ENCODE measurements at regions not wholly inside any gene's neighbourhood (a gene's known extent, or its start where the extent isn't known, plus 50 kb on each side); places are given as distances from the start of the nearest gene placed in this dataset.

DNA sequence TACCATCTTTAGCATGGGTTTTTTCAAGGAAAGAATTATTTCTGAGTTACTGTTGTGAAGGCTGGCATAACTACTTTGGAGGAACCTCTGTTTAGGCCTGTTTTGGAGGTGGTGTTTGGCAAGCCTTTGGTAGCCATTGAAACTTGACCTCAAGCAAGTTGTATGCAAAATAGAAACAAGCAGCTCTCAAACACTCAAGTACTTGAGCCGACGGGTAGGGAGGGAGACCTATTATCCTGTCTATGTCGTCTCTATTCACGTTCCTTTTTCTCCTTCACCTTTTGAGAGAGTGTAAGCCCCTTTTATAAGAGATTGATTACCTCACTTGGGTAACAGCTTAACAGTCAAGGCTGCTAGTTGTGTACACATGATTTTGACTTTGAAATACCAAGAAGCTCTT is 878.3 kb upstream of the CXADR start:
- peak; percentile 97 for ATAC-seq
- Mint-ChIP-seq H3K4me1 (peaks cover 34% of the 10 kb centered on the region), H3K27ac (peak overlapping the region; percentile 46; the same call in 1 of the 2 replicates), H3K4me3 (no peak overlapping the region), H3K9me3 (no peaks in the 10 kb centered on the region), H3K36me3 (ENCODE audit: low read depth) (no peaks in the 10 kb centered on the region), H3K27me3 (ENCODE audit: insufficient read depth, low read depth, poor library complexity) (no peaks in the 10 kb centered on the region)
- Histone ChIP-seq H4K20me1 (replicated peaks; ENCODE audit: insufficient read depth) (no peaks in the 10 kb centered on the region), H3F3A (replicated peaks; ENCODE audit: low read depth) (no peaks in the 10 kb centered on the region), H3K79me2 (replicated peaks; ENCODE audit: insufficient read depth) (no peaks in the 10 kb centered on the region), H3K27me3 (ENCODE audit: insufficient read depth) (no peaks in the 10 kb centered on the region), H2AFZ (0 out of 2 replicates have a peak overlapping the region, but pooled peaks have one; percentile 2), H3K4me2 (peak overlapping the region; percentile 24; the same call in 1 of the 2 replicates), H3K9me2 (ENCODE audit: insufficient read depth) (no peaks in the 10 kb centered on the region), H3K4me3 (no peak overlapping the region), H3K27ac (ENCODE audit: low read depth) (no peak overlapping the region), H3K36me3 (ENCODE audit: insufficient read depth) (no peaks in the 10 kb centered on the region), H3K4me1 (ENCODE audit: insufficient read depth) (peaks cover 14% of the 10 kb centered on the region)
- DNase-seq (ENCODE audit: low spot score), result peak; percentile 75
- no peak for TF ChIP-seq JUNB (IDR thresholded peaks at IDR 0.05; ENCODE audit: unreplicated experiment)
- no peak for TF ChIP-seq STAT1 (IDR thresholded peaks at IDR 0.05; ENCODE audit: unreplicated experiment)
- TF ChIP-seq ZNF331 (CRISPR knock-in tag; IDR thresholded peaks at IDR 0.05; ENCODE audit: low read depth), result no peak
- TF ChIP-seq EZH2phosphoT487 (IDR thresholded peaks at IDR 0.05; ENCODE audit: unreplicated experiment), result no peak
- TF ChIP-seq ZNF114 (CRISPR knock-in tag; IDR thresholded peaks at IDR 0.05), result no peak
- TF ChIP-seq EZH2 (IDR thresholded peaks at IDR 0.05; ENCODE audit: low read depth, unreplicated experiment), result no peak
- TF ChIP-seq NANOG (IDR thresholded peaks at IDR 0.05; ENCODE audit: borderline replicate concordance), result no peak
- TF ChIP-seq REST (IDR thresholded peaks at IDR 0.05; ENCODE audit: unreplicated experiment), result no peak
- TF ChIP-seq, protein P1, sequence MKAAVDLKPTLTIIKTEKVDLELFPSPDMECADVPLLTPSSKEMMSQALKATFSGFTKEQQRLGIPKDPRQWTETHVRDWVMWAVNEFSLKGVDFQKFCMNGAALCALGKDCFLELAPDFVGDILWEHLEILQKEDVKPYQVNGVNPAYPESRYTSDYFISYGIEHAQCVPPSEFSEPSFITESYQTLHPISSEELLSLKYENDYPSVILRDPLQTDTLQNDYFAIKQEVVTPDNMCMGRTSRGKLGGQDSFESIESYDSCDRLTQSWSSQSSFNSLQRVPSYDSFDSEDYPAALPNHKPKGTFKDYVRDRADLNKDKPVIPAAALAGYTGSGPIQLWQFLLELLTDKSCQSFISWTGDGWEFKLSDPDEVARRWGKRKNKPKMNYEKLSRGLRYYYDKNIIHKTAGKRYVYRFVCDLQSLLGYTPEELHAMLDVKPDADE (IDR thresholded peaks at IDR 0.05), result no peak
- TF ChIP-seq, protein P2, sequence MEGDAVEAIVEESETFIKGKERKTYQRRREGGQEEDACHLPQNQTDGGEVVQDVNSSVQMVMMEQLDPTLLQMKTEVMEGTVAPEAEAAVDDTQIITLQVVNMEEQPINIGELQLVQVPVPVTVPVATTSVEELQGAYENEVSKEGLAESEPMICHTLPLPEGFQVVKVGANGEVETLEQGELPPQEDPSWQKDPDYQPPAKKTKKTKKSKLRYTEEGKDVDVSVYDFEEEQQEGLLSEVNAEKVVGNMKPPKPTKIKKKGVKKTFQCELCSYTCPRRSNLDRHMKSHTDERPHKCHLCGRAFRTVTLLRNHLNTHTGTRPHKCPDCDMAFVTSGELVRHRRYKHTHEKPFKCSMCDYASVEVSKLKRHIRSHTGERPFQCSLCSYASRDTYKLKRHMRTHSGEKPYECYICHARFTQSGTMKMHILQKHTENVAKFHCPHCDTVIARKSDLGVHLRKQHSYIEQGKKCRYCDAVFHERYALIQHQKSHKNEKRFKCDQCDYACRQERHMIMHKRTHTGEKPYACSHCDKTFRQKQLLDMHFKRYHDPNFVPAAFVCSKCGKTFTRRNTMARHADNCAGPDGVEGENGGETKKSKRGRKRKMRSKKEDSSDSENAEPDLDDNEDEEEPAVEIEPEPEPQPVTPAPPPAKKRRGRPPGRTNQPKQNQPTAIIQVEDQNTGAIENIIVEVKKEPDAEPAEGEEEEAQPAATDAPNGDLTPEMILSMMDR (conservative IDR thresholded peaks at IDR 0.05; ENCODE audit: low read depth in 2 of 2), result no peak
- TF ChIP-seq POLR2AphosphoS5 (IDR thresholded peaks at IDR 0.05; ENCODE audit: low read depth), result no peak
- no peak for TF ChIP-seq CREB1 (CRISPR knock-in tag; IDR thresholded peaks at IDR 0.05; ENCODE audit: low read depth)
- TF ChIP-seq, protein P3, sequence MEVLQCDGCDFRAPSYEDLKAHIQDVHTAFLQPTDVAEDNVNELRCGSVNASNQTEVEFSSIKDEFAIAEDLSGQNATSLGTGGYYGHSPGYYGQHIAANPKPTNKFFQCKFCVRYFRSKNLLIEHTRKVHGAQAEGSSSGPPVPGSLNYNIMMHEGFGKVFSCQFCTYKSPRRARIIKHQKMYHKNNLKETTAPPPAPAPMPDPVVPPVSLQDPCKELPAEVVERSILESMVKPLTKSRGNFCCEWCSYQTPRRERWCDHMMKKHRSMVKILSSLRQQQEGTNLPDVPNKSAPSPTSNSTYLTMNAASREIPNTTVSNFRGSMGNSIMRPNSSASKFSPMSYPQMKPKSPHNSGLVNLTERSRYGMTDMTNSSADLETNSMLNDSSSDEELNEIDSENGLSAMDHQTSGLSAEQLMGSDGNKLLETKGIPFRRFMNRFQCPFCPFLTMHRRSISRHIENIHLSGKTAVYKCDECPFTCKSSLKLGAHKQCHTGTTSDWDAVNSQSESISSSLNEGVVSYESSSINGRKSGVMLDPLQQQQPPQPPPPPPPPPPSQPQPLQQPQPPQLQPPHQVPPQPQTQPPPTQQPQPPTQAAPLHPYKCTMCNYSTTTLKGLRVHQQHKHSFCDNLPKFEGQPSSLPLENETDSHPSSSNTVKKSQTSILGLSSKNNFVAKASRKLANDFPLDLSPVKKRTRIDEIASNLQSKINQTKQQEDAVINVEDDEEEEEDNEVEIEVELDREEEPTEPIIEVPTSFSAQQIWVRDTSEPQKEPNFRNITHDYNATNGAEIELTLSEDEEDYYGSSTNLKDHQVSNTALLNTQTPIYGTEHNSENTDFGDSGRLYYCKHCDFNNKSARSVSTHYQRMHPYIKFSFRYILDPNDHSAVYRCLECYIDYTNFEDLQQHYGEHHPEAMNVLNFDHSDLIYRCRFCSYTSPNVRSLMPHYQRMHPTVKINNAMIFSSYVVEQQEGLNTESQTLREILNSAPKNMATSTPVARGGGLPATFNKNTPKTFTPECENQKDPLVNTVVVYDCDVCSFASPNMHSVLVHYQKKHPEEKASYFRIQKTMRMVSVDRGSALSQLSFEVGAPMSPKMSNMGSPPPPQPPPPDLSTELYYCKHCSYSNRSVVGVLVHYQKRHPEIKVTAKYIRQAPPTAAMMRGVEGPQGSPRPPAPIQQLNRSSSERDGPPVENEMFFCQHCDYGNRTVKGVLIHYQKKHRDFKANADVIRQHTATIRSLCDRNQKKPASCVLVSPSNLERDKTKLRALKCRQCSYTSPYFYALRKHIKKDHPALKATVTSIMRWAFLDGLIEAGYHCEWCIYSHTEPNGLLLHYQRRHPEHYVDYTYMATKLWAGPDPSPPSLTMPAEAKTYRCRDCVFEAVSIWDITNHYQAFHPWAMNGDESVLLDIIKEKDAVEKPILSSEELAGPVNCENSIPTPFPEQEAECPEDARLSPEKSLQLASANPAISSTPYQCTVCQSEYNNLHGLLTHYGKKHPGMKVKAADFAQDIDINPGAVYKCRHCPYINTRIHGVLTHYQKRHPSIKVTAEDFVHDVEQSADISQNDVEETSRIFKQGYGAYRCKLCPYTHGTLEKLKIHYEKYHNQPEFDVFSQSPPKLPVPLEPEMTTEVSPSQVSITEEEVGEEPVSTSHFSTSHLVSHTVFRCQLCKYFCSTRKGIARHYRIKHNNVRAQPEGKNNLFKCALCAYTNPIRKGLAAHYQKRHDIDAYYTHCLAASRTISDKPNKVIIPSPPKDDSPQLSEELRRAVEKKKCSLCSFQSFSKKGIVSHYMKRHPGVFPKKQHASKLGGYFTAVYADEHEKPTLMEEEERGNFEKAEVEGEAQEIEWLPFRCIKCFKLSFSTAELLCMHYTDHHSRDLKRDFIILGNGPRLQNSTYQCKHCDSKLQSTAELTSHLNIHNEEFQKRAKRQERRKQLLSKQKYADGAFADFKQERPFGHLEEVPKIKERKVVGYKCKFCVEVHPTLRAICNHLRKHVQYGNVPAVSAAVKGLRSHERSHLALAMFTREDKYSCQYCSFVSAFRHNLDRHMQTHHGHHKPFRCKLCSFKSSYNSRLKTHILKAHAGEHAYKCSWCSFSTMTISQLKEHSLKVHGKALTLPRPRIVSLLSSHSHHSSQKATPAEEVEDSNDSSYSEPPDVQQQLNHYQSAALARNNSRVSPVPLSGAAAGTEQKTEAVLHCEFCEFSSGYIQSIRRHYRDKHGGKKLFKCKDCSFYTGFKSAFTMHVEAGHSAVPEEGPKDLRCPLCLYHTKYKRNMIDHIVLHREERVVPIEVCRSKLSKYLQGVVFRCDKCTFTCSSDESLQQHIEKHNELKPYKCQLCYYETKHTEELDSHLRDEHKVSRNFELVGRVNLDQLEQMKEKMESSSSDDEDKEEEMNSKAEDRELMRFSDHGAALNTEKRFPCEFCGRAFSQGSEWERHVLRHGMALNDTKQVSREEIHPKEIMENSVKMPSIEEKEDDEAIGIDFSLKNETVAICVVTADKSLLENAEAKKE (CRISPR knock-in tag; IDR thresholded peaks at IDR 0.05), result no peak

Data from GM23338 (cell line).